Right kidney (tissue), 1 donor: ENCODE measurements at regions not wholly inside any gene's neighbourhood (a gene's known extent, or its start where the extent isn't known, plus 50 kb on each side); places are given as distances from the start of the nearest gene placed in this dataset.
"Not testable (repeated sequence)": the region's sequence is repeated elsewhere in the genome, so short reads cannot be mapped to it uniquely, and the experiment has no call there.

Source experiments
- DNase-seq: peaks from one replicate; pipeline ENCODE4 v3.0.0-alpha.2; 2016

DNA sequence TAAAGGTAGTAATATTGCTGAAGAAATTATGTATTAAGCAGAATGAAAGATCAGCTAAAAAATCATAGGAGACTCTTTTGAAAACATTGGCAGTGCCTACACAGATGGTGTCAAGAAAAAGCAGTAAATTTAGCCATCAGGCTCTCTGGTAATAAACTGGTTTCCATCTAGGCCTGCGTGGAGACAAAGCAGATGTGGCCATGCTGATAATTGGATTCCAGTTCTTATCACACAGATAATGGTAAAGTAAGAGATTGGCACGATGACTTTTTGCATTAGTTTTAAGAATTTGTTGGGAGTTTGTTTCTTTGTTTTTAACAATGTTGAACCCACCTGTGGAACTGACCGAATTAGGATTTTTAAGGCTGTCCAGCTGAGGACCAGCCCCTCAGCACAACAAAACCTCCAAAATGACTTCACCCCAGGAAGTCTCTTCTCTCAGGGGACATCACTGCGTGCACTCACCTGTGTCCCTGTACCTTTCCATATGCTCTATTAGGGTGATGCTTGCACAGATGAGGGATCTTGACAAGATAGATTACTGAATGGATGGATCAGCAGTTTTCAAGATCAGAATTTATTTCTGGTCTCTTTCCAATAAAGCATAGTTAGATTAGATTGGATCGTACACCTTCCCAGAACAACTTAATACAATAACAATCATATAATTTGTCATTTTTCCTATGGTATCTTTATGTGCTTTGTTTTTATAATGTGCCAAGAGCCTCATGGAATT, 69.1 kb upstream of the DNAJC10 start:
- no peak for DNase-seq

DNA sequence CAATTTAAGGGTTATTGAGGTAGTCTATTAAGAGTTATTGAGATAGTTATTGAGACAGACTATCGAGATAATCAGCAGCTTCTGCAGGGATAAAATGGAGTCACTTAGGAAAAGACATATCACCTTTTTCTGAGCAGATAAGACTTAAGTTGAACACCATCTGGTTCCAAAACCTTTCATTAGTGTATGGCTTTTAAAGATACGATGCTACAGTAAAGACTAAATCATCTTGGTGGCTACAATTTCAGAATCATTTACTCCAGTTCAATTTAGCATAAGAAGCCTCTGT, 68.6 kb upstream of the DNAJC10 start:
- no peak for DNase-seq

DNA sequence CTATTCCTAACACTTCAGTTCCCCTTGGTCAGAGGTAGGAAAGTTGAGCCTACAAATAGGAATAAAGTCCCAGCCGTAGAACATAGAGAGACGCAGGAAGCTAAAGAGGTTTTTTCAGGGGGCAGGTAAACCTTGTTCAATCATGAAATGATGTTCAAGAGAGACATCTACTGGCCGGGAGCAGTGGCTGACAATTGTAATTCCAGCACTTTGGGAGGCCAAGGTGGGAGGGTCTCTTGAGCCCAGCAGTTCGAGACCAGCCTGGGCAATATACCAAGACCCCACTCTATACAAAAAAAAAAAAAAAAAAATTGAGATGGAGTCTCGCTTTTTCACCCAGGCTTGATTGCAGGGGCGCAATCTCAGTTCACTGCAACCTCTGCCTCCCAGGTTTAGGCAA, 66.7 kb upstream of the DNAJC10 start:
- no peak for DNase-seq

DNA sequence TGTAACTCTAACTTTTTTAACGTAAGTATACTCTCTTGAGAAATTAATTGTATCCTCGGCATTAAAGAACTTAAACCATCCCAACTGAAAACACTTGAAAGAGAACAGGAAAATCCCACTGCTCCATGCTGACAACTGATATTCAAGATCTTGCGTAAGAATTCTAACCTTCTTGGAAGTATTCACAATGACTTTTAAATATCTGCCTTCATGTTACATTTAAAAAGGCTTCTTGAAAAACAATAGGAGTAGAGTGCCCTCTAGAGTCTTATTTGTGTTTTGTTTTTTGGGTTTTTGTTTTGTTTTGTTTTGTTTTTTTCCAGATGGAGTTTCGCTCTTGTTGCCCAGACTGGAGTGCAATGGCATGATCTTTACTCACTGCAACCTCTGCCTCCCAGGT, 65.4 kb upstream of the DNAJC10 start:
- peak; percentile 36 for DNase-seq

DNA sequence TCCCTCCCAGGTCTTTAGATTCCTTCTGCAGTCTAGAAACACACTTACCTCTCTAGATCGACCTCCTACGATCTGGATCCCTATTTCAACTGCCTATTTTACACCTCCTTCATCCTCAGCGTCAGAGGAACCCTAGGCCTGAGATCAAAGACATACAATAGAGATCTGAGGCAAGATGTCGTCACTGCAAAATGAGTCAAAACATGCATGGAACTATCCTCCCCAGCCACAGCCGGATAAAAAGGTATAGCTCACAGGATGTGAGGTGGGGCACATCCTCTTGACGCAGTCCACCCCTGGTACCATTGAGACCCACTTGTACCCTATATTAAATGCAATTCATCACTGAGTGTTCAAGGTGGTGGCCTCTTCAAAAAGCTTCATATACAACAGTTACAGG, 63.7 kb upstream of the DNAJC10 start:
- no peak for DNase-seq

DNA sequence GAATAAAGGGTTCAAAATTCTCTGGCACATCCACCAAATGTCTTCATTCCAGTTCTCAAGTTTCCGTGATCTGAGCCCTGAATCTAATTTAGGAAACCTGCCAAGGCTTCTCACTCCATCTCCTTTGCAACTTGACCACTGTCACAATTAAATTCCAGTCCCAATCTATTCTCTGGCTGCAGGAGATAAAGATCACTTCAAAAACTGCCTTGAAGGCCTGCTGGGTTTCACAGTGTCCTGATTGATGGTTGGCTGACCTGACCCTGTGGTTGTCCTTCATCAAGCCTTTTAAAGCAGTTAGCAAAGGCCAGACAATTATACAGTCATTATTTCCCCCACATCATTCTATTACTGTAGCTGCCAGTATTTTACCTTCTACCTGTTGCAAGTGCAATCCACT, 60.3 kb upstream of the DNAJC10 start:
- no peak for DNase-seq

DNA sequence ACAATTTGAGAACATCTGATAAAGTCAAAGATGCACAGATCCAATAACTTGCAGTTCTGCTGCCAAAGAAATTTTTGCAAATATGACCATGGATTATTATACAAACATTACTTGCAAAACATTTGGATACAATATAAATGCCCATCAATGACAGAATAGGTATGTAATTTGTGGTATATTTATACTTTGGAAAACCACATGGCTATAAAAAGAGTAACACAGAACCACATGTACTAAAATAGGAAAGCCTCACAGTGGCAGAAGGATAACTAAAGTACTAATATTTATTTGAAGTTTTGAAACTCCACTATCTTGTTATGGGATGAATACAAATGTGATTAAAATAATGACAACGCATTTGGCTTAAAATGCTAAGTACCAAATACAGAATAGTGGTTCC, 51.8 kb upstream of the DNAJC10 start:
- DNase-seq = no peak

DNA sequence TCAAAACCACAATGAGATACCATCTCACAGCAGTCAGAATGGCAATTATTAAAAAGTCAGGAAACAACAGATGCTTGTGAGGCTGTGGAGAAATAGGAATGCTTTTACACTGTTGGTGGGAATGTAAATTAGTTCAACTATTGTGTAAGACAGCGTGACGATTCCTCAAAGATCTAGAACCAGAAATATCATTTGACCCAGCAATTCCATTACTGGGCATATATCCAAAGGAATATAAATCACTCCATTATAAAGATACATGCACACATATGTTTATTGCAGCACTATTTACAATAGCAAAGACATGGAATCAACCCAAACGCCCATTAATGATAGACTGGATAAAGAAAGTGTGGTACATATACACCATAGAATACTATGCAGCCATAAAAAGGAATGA, 50.6 kb upstream of the DNAJC10 start:
- DNase-seq = not testable (repeated sequence)
